Cardiac muscle cell (in vitro differentiated cells and primary cell): ENCODE measurements at regions not wholly inside any gene's neighbourhood (a gene's known extent, or its start where the extent isn't known, plus 50 kb on each side); places are given as distances from the start of the nearest gene placed in this dataset.

Source experiments
- DNase-seq, 2 donors: peaks; one replicate each; pipeline versions ENCODE4 v3.0.0 to v3.0.0-alpha.2; 2010 to 2017; ENCODE audit warnings: low read depth in 1 of 2, low spot score in 1 of 2
- H3K27ac ChIP-seq: fragments of 200-600 bp; sonication (generic); 2 replicates; pipeline ENCODE4 v1.5.1; 2016
- H3K27me3 ChIP-seq: fragments of 200-600 bp; sonication (generic); 2 replicates; pipeline ENCODE4 v1.6.0; 2016; ENCODE audit warnings: control low read depth
- H3K36me3 ChIP-seq: fragments of 200-600 bp; sonication (generic); 2 replicates; pipeline ENCODE4 v1.5.1; 2016; ENCODE audit warnings: control low read depth
- H3K4me1 ChIP-seq: fragments of 200-600 bp; sonication (generic); 2 replicates; pipeline ENCODE4 v1.8.1; 2017; ENCODE audit warnings: low read depth, mild to moderate bottlenecking, mixed run types
- H3K4me3 ChIP-seq: fragments of 200-600 bp; sonication (generic); 2 replicates; pipeline ENCODE4 v1.5.1; 2016; ENCODE audit warnings: mild to moderate bottlenecking
- H3K9me3 ChIP-seq: fragments of 200-600 bp; sonication (generic); 2 replicates; pipeline ENCODE4 v1.5.1; 2017; ENCODE audit warnings: low read depth, mild to moderate bottlenecking, control low read depth
- CTCF ChIP-seq: IDR thresholded peaks from 2 replicates; pipeline ENCODE4 v1.5.1; 2012; ENCODE audit warnings: low read depth, mild to moderate bottlenecking, low read length

- H3K27me3 ChIP-seq, result peaks cover 49% of the 10 kb centered on the region
- no peaks in the 10 kb centered on the region for H3K36me3 ChIP-seq
- no peaks in the 10 kb centered on the region for H3K9me3 ChIP-seq
- H3K4me1 ChIP-seq, result no peaks in the 10 kb centered on the region
- DNase-seq, result peak; percentile 13 to 25
- H3K27ac ChIP-seq, result no peak overlapping the region
- H3K4me3 ChIP-seq, result no peak overlapping the region
- peak; percentile 26 for TF ChIP-seq CTCF
These were observed 78.5 kb upstream of the PRR20G start for GRCh38 chr3:127366383-127366782.

DNA sequence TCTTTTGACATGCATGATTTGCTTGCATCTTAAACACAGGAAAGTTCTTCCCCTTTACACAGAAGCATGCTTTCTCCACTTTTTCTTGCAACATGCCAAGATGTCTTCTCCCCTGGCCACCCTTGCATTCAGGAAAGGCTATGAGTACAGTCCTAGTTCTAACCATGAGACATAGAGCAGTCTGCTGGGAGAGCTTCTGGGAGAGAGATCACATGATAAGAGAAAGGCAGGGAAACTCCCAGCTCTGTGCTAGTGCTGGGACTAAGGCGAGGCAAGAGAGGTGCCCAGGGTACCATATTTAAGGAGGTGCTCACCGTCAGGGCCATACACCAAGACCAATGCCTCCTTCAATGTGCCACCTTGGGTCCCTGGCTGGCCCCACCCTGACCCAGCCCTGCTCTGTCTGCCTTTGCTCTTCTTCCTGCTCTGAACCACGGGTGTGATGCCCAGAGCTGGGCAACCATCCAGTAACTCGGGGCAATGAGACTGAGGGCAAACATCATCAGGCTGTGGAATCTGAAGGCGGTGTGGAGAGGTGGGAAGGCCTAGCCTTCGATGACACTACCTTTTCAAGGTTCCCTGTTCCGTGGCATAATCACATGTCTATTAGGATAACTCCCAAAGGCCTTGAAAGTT, 77.4 kb upstream of the PRR20G start:
- Histone ChIP-seq H3K9me3 (no peaks in the 10 kb centered on the region), H3K4me3 (no peak overlapping the region), H3K27me3 (peaks cover 41% of the 10 kb centered on the region), H3K27ac (no peak overlapping the region), H3K36me3 (no peaks in the 10 kb centered on the region), H3K4me1 (no peaks in the 10 kb centered on the region)
- no peak for DNase-seq
- TF ChIP-seq CTCF, result no peak

DNA sequence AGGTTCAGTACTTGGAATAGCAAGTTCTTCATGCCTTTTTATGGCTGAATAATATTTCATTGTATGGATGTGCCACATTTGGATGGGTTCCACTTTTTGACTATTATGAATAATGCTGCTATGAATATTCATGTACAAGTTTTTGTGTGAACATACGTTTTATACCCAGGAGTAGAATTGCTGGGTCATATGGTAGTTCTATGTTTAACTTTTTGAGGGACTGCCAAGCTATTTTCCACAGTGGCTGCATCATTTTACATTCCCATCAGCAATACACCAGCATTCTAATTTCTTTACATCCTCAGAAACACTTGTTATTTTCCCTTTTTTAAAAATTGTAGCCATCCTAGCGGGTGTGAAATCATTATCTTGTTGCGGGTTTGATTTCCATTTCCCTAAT, 76.0 kb upstream of the PRR20G start:
- Histone ChIP-seq H3K27me3 (peaks cover 31% of the 10 kb centered on the region), H3K4me3 (no peak overlapping the region), H3K9me3 (no peaks in the 10 kb centered on the region), H3K27ac (no peak overlapping the region), H3K4me1 (no peaks in the 10 kb centered on the region), H3K36me3 (no peaks in the 10 kb centered on the region)
- DNase-seq, result no peak
- TF ChIP-seq CTCF, result no peak

- DNase-seq, result no peak
- Histone ChIP-seq H3K27ac (no peak overlapping the region), H3K4me1 (no peaks in the 10 kb centered on the region), H3K4me3 (no peak overlapping the region), H3K36me3 (no peaks in the 10 kb centered on the region), H3K27me3 (peaks cover 30% of the 10 kb centered on the region), H3K9me3 (no peaks in the 10 kb centered on the region)
- TF ChIP-seq CTCF, result no peak
These were observed 75.3 kb upstream of the PRR20G start for GRCh38 chr3:127363171-127363570.

GRCh38 chr3:127360647-127361046, 72.8 kb upstream of the PRR20G start:
- H3K36me3 ChIP-seq, result no peaks in the 10 kb centered on the region
- TF ChIP-seq CTCF, result no peak
- no peaks in the 10 kb centered on the region for H3K9me3 ChIP-seq
- no peak overlapping the region for H3K4me3 ChIP-seq
- H3K27ac ChIP-seq, result no peak overlapping the region
- DNase-seq, result no peak
- H3K27me3 ChIP-seq, result peaks cover 20% of the 10 kb centered on the region
- no peaks in the 10 kb centered on the region for H3K4me1 ChIP-seq
